IMR-90 (cell line): ENCODE measurements at regions not wholly inside any gene's neighbourhood (a gene's known extent, or its start where the extent isn't known, plus 50 kb on each side); places are given as distances from the start of the nearest gene placed in this dataset.

Source experiments
- CEBPB ChIP-seq: IDR thresholded peaks from 2 replicates; pipeline ENCODE4 v1.6.1; 2012; ENCODE audit warnings: low read depth, low read length, improper control_type of control experiment
- CHD1 ChIP-seq: IDR thresholded peaks from 2 replicates; pipeline ENCODE4 v1.6.1; 2012; ENCODE audit warnings: low read depth, low read length, improper control_type of control experiment
- FOS ChIP-seq: fragments of 150-350 bp; IDR thresholded peaks from 2 replicates; pipeline ENCODE4 v1.6.1; 2016; ENCODE audit warnings: low read depth, low read length
- MXI1 ChIP-seq: IDR thresholded peaks from 2 replicates; pipeline ENCODE4 v1.6.1; 2012; ENCODE audit warnings: low read depth, mild to moderate bottlenecking, low read length, moderate library complexity, borderline replicate concordance
- NFE2L2 ChIP-seq: fragments of 150-350 bp; IDR thresholded peaks from 2 replicates; pipeline ENCODE4 v1.6.1; 2016; ENCODE audit warnings: low read depth, mild to moderate bottlenecking, low read length
- POLR2A ChIP-seq: IDR thresholded peaks from 2 replicates; pipeline ENCODE4 v1.6.1; 2012; ENCODE audit warnings: mild to moderate bottlenecking, low read depth, low read length
- RAD21 ChIP-seq: IDR thresholded peaks from 2 replicates; pipeline ENCODE4 v1.6.1; 2012; ENCODE audit warnings: low read length, improper control_type of control experiment
- RFX5 ChIP-seq: IDR thresholded peaks from 2 replicates; pipeline ENCODE4 v1.8.0; 2012; ENCODE audit warnings: low read depth, mild to moderate bottlenecking, low read length, moderate library complexity
- TF ChIP-seq, protein P1 (sequence below): conservative IDR thresholded peaks from 2 replicates; pipeline ENCODE4 v1.5.1; 2012; ENCODE audit warnings: mild to moderate bottlenecking, low read depth, low read length, improper control_type of control experiment
- TF ChIP-seq, protein P2 (sequence below): fragments of 150-350 bp; IDR thresholded peaks from 2 replicates; pipeline ENCODE4 v1.6.1; 2017; ENCODE audit warnings: mild to moderate bottlenecking, antibody characterized with exemption, low read length, low read depth

DNA sequence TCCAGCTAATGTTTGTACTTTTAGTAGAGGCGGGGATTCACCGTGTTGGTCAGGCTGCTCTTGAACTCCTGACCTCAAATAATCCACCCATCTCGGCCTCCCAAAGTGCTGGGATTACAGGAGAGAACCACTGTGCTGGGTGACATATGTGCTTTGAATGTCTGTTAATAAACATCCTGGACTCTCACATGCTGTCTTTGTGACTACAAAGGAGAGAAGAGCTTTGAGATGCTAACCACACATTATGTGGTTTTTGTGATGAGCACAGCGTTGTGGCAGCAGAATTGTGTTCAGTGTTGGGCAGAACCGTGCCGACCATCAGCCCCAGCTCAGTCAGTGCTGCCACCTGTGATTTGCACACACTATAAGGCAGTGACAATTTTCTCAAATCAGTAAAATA lies 500.1 kb upstream of the KLF6 start:
- TF ChIP-seq POLR2A, result no peak
- TF ChIP-seq CEBPB, result no peak
- TF ChIP-seq, protein P1, sequence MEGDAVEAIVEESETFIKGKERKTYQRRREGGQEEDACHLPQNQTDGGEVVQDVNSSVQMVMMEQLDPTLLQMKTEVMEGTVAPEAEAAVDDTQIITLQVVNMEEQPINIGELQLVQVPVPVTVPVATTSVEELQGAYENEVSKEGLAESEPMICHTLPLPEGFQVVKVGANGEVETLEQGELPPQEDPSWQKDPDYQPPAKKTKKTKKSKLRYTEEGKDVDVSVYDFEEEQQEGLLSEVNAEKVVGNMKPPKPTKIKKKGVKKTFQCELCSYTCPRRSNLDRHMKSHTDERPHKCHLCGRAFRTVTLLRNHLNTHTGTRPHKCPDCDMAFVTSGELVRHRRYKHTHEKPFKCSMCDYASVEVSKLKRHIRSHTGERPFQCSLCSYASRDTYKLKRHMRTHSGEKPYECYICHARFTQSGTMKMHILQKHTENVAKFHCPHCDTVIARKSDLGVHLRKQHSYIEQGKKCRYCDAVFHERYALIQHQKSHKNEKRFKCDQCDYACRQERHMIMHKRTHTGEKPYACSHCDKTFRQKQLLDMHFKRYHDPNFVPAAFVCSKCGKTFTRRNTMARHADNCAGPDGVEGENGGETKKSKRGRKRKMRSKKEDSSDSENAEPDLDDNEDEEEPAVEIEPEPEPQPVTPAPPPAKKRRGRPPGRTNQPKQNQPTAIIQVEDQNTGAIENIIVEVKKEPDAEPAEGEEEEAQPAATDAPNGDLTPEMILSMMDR, result no peak
- no peak for TF ChIP-seq NFE2L2
- TF ChIP-seq, protein P2, sequence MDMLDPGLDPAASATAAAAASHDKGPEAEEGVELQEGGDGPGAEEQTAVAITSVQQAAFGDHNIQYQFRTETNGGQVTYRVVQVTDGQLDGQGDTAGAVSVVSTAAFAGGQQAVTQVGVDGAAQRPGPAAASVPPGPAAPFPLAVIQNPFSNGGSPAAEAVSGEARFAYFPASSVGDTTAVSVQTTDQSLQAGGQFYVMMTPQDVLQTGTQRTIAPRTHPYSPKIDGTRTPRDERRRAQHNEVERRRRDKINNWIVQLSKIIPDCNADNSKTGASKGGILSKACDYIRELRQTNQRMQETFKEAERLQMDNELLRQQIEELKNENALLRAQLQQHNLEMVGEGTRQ, result no peak
- TF ChIP-seq MXI1, result no peak
- no peak for TF ChIP-seq FOS
- TF ChIP-seq RAD21, result no peak
- TF ChIP-seq RFX5, result no peak
- TF ChIP-seq CHD1, result no peak
